ENCODE measurements at regions not wholly inside any gene's neighbourhood (a gene's known extent, or its start where the extent isn't known, plus 50 kb on each side); places are given as distances from the start of the nearest gene placed in this dataset.

DNA sequence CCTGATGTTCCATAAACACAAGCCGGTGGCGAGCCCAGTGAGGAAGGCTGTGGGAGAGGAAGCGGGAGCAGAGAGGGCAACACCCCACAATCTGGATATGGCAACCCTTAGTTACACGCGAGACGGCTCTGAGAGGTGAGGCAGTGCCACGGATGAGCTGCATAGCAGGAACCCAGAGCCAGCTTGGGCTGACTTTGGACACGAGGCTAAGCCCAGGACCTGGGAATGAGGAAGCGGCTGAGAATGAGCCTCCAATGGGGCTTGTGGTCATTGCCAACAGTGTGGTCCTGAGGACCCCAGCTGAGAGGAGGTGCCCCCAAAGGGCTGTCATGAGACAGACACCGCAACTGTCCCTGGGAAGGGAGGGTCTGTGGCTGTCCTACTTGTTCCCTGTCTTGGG lies 160.0 kb upstream of the SMIM23 start:
- Histone ChIP-seq H3K27me3 (ENCODE audit: insufficient read depth, poor library complexity, severe bottlenecking) (no peaks in the 10 kb centered on the region), H3K4me3 (replicated peaks; ENCODE audit: insufficient read depth, low read length) (no peak overlapping the region), H3K27ac (replicated peaks) (no peak overlapping the region)
- TF ChIP-seq POLR2AphosphoS5 (IDR thresholded peaks at IDR 0.05; ENCODE audit: low read depth) (no peak), SPI1 (IDR thresholded peaks at IDR 0.05; ENCODE audit: borderline replicate concordance, low read depth) (no peak), GABPA (IDR thresholded peaks at IDR 0.05; ENCODE audit: low read depth) (no peak)
- TF ChIP-seq, protein P1, sequence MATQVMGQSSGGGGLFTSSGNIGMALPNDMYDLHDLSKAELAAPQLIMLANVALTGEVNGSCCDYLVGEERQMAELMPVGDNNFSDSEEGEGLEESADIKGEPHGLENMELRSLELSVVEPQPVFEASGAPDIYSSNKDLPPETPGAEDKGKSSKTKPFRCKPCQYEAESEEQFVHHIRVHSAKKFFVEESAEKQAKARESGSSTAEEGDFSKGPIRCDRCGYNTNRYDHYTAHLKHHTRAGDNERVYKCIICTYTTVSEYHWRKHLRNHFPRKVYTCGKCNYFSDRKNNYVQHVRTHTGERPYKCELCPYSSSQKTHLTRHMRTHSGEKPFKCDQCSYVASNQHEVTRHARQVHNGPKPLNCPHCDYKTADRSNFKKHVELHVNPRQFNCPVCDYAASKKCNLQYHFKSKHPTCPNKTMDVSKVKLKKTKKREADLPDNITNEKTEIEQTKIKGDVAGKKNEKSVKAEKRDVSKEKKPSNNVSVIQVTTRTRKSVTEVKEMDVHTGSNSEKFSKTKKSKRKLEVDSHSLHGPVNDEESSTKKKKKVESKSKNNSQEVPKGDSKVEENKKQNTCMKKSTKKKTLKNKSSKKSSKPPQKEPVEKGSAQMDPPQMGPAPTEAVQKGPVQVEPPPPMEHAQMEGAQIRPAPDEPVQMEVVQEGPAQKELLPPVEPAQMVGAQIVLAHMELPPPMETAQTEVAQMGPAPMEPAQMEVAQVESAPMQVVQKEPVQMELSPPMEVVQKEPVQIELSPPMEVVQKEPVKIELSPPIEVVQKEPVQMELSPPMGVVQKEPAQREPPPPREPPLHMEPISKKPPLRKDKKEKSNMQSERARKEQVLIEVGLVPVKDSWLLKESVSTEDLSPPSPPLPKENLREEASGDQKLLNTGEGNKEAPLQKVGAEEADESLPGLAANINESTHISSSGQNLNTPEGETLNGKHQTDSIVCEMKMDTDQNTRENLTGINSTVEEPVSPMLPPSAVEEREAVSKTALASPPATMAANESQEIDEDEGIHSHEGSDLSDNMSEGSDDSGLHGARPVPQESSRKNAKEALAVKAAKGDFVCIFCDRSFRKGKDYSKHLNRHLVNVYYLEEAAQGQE (IDR thresholded peaks at IDR 0.05; ENCODE audit: insufficient replicate concordance, low read depth) = no peak
- TF ChIP-seq, protein P2, sequence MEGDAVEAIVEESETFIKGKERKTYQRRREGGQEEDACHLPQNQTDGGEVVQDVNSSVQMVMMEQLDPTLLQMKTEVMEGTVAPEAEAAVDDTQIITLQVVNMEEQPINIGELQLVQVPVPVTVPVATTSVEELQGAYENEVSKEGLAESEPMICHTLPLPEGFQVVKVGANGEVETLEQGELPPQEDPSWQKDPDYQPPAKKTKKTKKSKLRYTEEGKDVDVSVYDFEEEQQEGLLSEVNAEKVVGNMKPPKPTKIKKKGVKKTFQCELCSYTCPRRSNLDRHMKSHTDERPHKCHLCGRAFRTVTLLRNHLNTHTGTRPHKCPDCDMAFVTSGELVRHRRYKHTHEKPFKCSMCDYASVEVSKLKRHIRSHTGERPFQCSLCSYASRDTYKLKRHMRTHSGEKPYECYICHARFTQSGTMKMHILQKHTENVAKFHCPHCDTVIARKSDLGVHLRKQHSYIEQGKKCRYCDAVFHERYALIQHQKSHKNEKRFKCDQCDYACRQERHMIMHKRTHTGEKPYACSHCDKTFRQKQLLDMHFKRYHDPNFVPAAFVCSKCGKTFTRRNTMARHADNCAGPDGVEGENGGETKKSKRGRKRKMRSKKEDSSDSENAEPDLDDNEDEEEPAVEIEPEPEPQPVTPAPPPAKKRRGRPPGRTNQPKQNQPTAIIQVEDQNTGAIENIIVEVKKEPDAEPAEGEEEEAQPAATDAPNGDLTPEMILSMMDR (IDR thresholded peaks at IDR 0.05; ENCODE audit: insufficient read depth, low read length) = no peak
- DNase-seq (ENCODE audit: low read depth in 1 of 2, low spot score in 1 of 2) = no peak

DNA sequence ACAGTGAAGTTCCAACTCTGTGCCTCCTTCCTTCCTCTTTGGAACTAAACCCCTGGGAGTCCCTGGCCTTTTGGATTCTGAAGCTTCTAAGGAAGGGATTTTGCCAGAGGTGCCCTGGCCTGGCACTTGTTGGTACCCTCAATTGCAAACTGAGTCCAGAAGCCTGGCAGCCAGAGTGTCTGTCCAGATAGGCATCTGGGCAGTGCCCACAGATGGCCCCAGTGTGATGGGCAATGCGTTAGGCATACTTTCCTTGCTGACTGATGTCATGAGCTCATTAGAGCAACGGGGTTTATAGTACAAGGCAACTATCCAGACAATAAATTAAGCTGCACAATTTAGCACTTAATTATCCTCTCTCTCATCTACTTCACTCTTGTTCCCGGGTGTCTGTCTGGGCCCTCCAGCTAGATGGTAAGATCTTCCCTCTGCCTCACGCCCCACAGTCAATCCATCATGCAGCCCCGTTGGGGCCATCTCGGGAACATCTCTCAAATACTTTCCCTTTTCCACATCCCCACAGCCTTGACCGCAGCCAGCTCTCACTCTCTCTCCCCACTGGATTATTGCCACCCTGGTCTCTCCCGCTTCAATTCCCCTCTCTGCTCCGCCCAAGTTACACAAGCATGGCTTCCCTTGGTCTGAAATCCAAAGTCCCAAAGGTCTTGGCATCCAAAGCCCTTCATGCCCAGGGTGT lies 157.5 kb upstream of the SMIM23 start:
- no peak overlapping the region for H3K27ac ChIP-seq (replicated peaks)
- no peak for DNase-seq (ENCODE audit: low read depth in 1 of 2, low spot score in 1 of 2)
- no peak overlapping the region for H3K4me3 ChIP-seq (replicated peaks; ENCODE audit: insufficient read depth, low read length)
- no peak for TF ChIP-seq POLR2AphosphoS5 (IDR thresholded peaks at IDR 0.05; ENCODE audit: low read depth)
- no peaks in the 10 kb centered on the region for H3K27me3 ChIP-seq (ENCODE audit: insufficient read depth, poor library complexity, severe bottlenecking)

DNA sequence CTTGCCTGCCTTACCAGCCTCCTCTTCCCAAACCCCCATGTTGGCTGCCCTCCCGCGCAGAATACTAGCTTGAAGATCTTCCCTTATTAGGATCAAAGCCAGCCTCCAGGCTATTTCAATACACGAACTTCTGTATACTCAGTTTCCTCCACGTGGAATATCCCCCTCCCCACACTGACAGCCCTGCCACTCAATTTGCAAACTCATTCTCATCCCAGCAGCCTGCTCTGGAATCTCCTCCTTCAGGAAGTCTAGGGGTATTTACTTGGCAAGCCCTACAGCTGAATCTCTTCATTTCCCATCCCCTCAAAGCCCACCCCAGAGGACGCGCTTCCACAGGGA lies 157.0 kb upstream of the SMIM23 start:
- Histone ChIP-seq H3K27me3 (ENCODE audit: insufficient read depth, poor library complexity, severe bottlenecking) (no peaks in the 10 kb centered on the region), H3K4me3 (replicated peaks; ENCODE audit: insufficient read depth, low read length) (no peak overlapping the region), H3K27ac (replicated peaks) (no peak overlapping the region)
- DNase-seq (ENCODE audit: low read depth in 1 of 2, low spot score in 1 of 2) = no peak
- TF ChIP-seq SPI1 (IDR thresholded peaks at IDR 0.05; ENCODE audit: borderline replicate concordance, low read depth) (no peak), POLR2AphosphoS5 (IDR thresholded peaks at IDR 0.05; ENCODE audit: low read depth) (no peak)
- TF ChIP-seq, protein P2 (IDR thresholded peaks at IDR 0.05; ENCODE audit: insufficient read depth, low read length) = no peak

DNA sequence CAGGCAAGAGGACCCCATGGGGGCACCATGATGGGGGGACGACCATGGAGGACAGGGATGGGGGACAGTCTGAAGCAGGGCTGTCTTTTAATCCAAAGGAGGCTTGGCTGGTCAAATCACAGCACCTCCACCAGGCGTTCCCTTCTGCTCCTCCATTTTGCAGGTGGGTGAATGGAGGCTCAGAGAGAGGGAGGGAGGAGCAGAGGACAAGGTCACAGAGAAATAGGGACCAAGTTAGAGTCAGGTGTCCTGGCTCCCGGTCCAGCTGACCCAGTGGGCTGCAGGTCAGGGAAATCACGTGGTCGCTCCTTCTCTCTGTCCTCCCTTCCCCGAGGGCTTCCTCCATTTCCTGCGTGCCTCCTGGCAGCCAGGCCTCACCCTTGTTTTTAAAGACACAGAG lies 156.4 kb upstream of the SMIM23 start:
- TF ChIP-seq POLR2AphosphoS5 (IDR thresholded peaks at IDR 0.05; ENCODE audit: low read depth) (no peak), SPI1 (IDR thresholded peaks at IDR 0.05; ENCODE audit: borderline replicate concordance, low read depth) (no peak), GABPA (IDR thresholded peaks at IDR 0.05; ENCODE audit: low read depth) (no peak)
- TF ChIP-seq, protein P1 (IDR thresholded peaks at IDR 0.05; ENCODE audit: insufficient replicate concordance, low read depth) = no peak
- TF ChIP-seq, protein P2 (IDR thresholded peaks at IDR 0.05; ENCODE audit: insufficient read depth, low read length) = no peak
- Histone ChIP-seq H3K4me3 (replicated peaks; ENCODE audit: insufficient read depth, low read length) (no peak overlapping the region), H3K27ac (replicated peaks) (no peak overlapping the region), H3K27me3 (ENCODE audit: insufficient read depth, poor library complexity, severe bottlenecking) (no peaks in the 10 kb centered on the region)
- no peak for DNase-seq (ENCODE audit: low read depth in 1 of 2, low spot score in 1 of 2)

All from HL-60 (cell line).